Ishikawa (cell line): ENCODE measurements at regions not wholly inside any gene's neighbourhood (a gene's known extent, or its start where the extent isn't known, plus 50 kb on each side); places are given as distances from the start of the nearest gene placed in this dataset.

ENCODE experiments used
- CEBPB ChIP-seq: IDR thresholded peaks from 2 replicates; pipeline ENCODE4 v1.6.1; 2012
- CREB1 ChIP-seq: IDR thresholded peaks from 2 replicates; pipeline ENCODE4 v1.6.1; 2012; ENCODE audit warnings: low read depth
- EGR1 ChIP-seq: IDR thresholded peaks from 2 replicates; pipeline ENCODE4 v1.6.1; 2012
- EP300 ChIP-seq: IDR thresholded peaks from 2 replicates; pipeline ENCODE4 v1.6.1; 2012; ENCODE audit warnings: borderline replicate concordance
- FOXM1 ChIP-seq: IDR thresholded peaks from 2 replicates; pipeline ENCODE4 v1.6.1; 2012; ENCODE audit warnings: low read depth, borderline replicate concordance
- NFIC ChIP-seq: IDR thresholded peaks from 2 replicates; pipeline ENCODE4 v1.6.1; 2012
- RAD21 ChIP-seq: IDR thresholded peaks from 2 replicates; pipeline ENCODE4 v1.6.1; 2012; ENCODE audit warnings: low read depth
- TAF1 ChIP-seq: IDR thresholded peaks from 2 replicates; pipeline ENCODE4 v1.6.1; 2012; ENCODE audit warnings: low read depth, mild to moderate bottlenecking
- TEAD4 ChIP-seq: IDR thresholded peaks from 2 replicates; pipeline ENCODE4 v1.6.1; 2012
- USF1 ChIP-seq: IDR thresholded peaks from 2 replicates; pipeline ENCODE4 v1.6.1; 2012
- YY1 ChIP-seq: IDR thresholded peaks from 2 replicates; pipeline ENCODE4 v1.6.1; 2012; ENCODE audit warnings: low read depth
- ZBTB7A ChIP-seq: IDR thresholded peaks from 2 replicates; pipeline ENCODE4 v1.6.1; 2012; ENCODE audit warnings: low read depth
- TF ChIP-seq, protein P1 (sequence below): IDR thresholded peaks from 2 replicates; pipeline ENCODE4 v1.6.1; 2012
- TF ChIP-seq, protein P2 (sequence below): IDR thresholded peaks from 2 replicates; pipeline ENCODE4 v1.6.1; 2012; ENCODE audit warnings: low read depth, mild to moderate bottlenecking

GRCh38 chr2:159860581-159861310, 62.7 kb upstream of the CD302 start:
- TF ChIP-seq, protein P1, sequence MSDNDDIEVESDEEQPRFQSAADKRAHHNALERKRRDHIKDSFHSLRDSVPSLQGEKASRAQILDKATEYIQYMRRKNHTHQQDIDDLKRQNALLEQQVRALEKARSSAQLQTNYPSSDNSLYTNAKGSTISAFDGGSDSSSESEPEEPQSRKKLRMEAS, result no peak
- TF ChIP-seq, protein P2, sequence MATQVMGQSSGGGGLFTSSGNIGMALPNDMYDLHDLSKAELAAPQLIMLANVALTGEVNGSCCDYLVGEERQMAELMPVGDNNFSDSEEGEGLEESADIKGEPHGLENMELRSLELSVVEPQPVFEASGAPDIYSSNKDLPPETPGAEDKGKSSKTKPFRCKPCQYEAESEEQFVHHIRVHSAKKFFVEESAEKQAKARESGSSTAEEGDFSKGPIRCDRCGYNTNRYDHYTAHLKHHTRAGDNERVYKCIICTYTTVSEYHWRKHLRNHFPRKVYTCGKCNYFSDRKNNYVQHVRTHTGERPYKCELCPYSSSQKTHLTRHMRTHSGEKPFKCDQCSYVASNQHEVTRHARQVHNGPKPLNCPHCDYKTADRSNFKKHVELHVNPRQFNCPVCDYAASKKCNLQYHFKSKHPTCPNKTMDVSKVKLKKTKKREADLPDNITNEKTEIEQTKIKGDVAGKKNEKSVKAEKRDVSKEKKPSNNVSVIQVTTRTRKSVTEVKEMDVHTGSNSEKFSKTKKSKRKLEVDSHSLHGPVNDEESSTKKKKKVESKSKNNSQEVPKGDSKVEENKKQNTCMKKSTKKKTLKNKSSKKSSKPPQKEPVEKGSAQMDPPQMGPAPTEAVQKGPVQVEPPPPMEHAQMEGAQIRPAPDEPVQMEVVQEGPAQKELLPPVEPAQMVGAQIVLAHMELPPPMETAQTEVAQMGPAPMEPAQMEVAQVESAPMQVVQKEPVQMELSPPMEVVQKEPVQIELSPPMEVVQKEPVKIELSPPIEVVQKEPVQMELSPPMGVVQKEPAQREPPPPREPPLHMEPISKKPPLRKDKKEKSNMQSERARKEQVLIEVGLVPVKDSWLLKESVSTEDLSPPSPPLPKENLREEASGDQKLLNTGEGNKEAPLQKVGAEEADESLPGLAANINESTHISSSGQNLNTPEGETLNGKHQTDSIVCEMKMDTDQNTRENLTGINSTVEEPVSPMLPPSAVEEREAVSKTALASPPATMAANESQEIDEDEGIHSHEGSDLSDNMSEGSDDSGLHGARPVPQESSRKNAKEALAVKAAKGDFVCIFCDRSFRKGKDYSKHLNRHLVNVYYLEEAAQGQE, result no peak
- TF ChIP-seq YY1 (no peak), TEAD4 (no peak), RAD21 (no peak), CEBPB (no peak), EP300 (no peak), TAF1 (no peak), FOXM1 (no peak), CREB1 (no peak), USF1 (no peak), ZBTB7A (no peak), NFIC (no peak), EGR1 (no peak)
